ENCODE measurements at regions not wholly inside any gene's neighbourhood (a gene's known extent, or its start where the extent isn't known, plus 50 kb on each side); places are given as distances from the start of the nearest gene placed in this dataset.

- H3K36me3 ChIP-seq (replicated peaks) = no peaks in the 10 kb centered on the region
Measured at GRCh38 chr1:96969656-96970163, 248.1 kb downstream of the PTBP2 start.

GRCh38 chr1:96971439-96971838, 249.9 kb downstream of the PTBP2 start:
- in situ Hi-C loops (cut with HindIII; ENCODE audit: low pct_ligation_motif_present, low sequenced_read_pairs) = no loop called here
- Histone ChIP-seq H3K4me3 (ENCODE audit: low read depth, low read length) (no peak overlapping the region), H3K27ac (no peak overlapping the region), H3K36me3 (replicated peaks) (no peaks in the 10 kb centered on the region), H3K27me3 (replicated peaks) (no peaks in the 10 kb centered on the region)
- TF ChIP-seq CTCF (IDR thresholded peaks at IDR 0.05; ENCODE audit: low read depth, low read length, missing control alignments) = no peak
- DNase-seq = no peak

More at GRCh38 chr1:96969656-96970163, 248.1 kb downstream of the PTBP2 start:
- Histone ChIP-seq H3K27me3 (replicated peaks) (no peaks in the 10 kb centered on the region), H3K27ac (no peak overlapping the region), H3K4me3 (ENCODE audit: low read depth, low read length) (no peak overlapping the region)
- no peak for TF ChIP-seq CTCF (IDR thresholded peaks at IDR 0.05; ENCODE audit: low read depth, low read length, missing control alignments)
- DNase-seq = no peak
- in situ Hi-C loops (cut with HindIII; ENCODE audit: low pct_ligation_motif_present, low sequenced_read_pairs) = no loop called here

GRCh38 chr1:96971849-96972602, 250.4 kb downstream of the PTBP2 start:
- Histone ChIP-seq H3K4me3 (ENCODE audit: low read depth, low read length) (no peak overlapping the region), H3K27me3 (replicated peaks) (no peaks in the 10 kb centered on the region), H3K27ac (no peak overlapping the region), H3K36me3 (replicated peaks) (no peaks in the 10 kb centered on the region)
- no peak for TF ChIP-seq CTCF (IDR thresholded peaks at IDR 0.05; ENCODE audit: low read depth, low read length, missing control alignments)
- no peak for DNase-seq
- in situ Hi-C loops (cut with HindIII; ENCODE audit: low pct_ligation_motif_present, low sequenced_read_pairs) = no loop called here

GRCh38 chr1:96973605-96974004, 252.0 kb downstream of the PTBP2 start:
- in situ Hi-C loops (cut with HindIII; ENCODE audit: low pct_ligation_motif_present, low sequenced_read_pairs) = no loop called here
- no peaks in the 10 kb centered on the region for H3K36me3 ChIP-seq (replicated peaks)
- no peaks in the 10 kb centered on the region for H3K27me3 ChIP-seq (replicated peaks)
- no peak overlapping the region for H3K27ac ChIP-seq
- TF ChIP-seq CTCF (IDR thresholded peaks at IDR 0.05; ENCODE audit: low read depth, low read length, missing control alignments) = no peak
- H3K4me3 ChIP-seq (ENCODE audit: low read depth, low read length) = no peak overlapping the region
- no peak for DNase-seq

- no peak for DNase-seq
- in situ Hi-C loops (cut with HindIII; ENCODE audit: low pct_ligation_motif_present, low sequenced_read_pairs) = no loop called here
- H3K36me3 ChIP-seq (replicated peaks) = no peaks in the 10 kb centered on the region
Measured at GRCh38 chr1:96978444-96978843, 256.9 kb downstream of the PTBP2 start.

More at GRCh38 chr1:96978444-96978843, 256.9 kb downstream of the PTBP2 start:
- TF ChIP-seq CTCF (IDR thresholded peaks at IDR 0.05; ENCODE audit: low read depth, low read length, missing control alignments) = no peak
- no peaks in the 10 kb centered on the region for H3K27me3 ChIP-seq (replicated peaks)
- no peak overlapping the region for H3K27ac ChIP-seq
- no peak overlapping the region for H3K4me3 ChIP-seq (ENCODE audit: low read depth, low read length)
